ENCODE measurements at regions not wholly inside any gene's neighbourhood (a gene's known extent, or its start where the extent isn't known, plus 50 kb on each side); places are given as distances from the start of the nearest gene placed in this dataset.

DNA sequence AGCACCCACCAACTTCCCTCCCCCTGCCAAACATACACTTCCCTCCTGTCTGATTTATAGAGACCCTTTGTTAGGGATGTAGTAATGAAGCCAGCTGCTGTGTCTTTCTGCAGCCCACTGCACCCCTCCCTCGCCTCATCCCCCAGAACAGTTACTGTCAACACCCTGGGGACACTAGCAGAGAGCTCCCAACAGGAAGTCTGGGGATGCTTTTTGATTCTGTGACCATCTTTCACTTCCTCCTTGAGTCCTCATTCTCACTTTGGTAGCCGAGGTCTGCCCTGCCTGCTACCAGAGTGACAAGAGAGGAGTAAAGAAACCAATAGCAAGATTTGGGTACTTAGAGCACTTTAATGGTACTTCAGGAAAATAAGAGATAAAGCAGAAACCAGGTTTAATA, 201.6 kb downstream of the SATB1 start:
- TF ChIP-seq POLR2AphosphoS5 (IDR thresholded peaks at IDR 0.05), result no peak
- TF ChIP-seq, protein P1, sequence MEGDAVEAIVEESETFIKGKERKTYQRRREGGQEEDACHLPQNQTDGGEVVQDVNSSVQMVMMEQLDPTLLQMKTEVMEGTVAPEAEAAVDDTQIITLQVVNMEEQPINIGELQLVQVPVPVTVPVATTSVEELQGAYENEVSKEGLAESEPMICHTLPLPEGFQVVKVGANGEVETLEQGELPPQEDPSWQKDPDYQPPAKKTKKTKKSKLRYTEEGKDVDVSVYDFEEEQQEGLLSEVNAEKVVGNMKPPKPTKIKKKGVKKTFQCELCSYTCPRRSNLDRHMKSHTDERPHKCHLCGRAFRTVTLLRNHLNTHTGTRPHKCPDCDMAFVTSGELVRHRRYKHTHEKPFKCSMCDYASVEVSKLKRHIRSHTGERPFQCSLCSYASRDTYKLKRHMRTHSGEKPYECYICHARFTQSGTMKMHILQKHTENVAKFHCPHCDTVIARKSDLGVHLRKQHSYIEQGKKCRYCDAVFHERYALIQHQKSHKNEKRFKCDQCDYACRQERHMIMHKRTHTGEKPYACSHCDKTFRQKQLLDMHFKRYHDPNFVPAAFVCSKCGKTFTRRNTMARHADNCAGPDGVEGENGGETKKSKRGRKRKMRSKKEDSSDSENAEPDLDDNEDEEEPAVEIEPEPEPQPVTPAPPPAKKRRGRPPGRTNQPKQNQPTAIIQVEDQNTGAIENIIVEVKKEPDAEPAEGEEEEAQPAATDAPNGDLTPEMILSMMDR (IDR thresholded peaks at IDR 0.05), result no peak
- no peak for TF ChIP-seq POLR2A (IDR thresholded peaks at IDR 0.05)
- no peak for TF ChIP-seq EP300 (IDR thresholded peaks at IDR 0.05)

Data from suprapubic skin (tissue), 4 donors.